GM06990 (cell line): ENCODE measurements at regions not wholly inside any gene's neighbourhood (a gene's known extent, or its start where the extent isn't known, plus 50 kb on each side); places are given as distances from the start of the nearest gene placed in this dataset.

Source experiments
- DNase-seq: peaks from one replicate; pipeline ENCODE4 v3.0.0-alpha.2; 2011; ENCODE audit not compliant: insufficient read length; ENCODE audit errors: extremely low read depth
- H3K27me3 ChIP-seq: replicated peaks from 2 replicates; pipeline ENCODE4 v1.6.0; 2011; ENCODE audit warnings: low read length; ENCODE audit not compliant: control insufficient read depth, insufficient read depth
- H3K36me3 ChIP-seq: 2 replicates; pipeline ENCODE4 v1.5.1; 2011; ENCODE audit warnings: low read length; ENCODE audit not compliant: control insufficient read depth, insufficient read depth
- H3K4me3 ChIP-seq: replicated peaks from 2 replicates; pipeline ENCODE4 v1.5.1; 2011; ENCODE audit warnings: low read depth, mild to moderate bottlenecking, control low read depth, low read length
- TF ChIP-seq, protein P1 (sequence below): IDR thresholded peaks from 2 replicates; pipeline ENCODE4 v1.5.1; 2011; ENCODE audit warnings: low read length, control low read depth, mild to moderate bottlenecking, inconsistent platforms; ENCODE audit not compliant: insufficient read depth, poor library complexity, severe bottlenecking

DNA sequence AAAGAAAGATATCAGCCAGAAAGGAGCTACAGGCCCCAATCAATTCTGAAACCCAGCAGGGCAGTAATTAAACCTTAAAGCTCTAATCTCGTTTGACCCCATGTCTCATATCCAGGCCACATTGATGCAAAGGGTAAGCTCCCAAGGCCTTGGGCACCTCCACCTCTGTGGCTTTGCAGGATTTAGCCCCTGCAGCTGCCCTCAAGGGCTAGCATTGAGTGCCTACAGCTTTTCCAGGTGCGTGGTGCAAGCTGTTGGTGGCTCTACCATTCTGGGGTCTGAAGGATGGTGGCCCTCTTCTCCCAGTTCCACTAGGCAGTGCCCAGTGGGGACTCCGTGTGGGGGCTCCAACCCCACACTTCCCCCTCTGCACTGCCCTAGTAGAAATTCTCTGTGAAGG, 429.9 kb downstream of the NPHP4 start:
- Histone ChIP-seq H3K36me3 (no peaks in the 10 kb centered on the region), H3K4me3 (no peak overlapping the region), H3K27me3 (no peaks in the 10 kb centered on the region)
- no peak for DNase-seq
- TF ChIP-seq, protein P1, sequence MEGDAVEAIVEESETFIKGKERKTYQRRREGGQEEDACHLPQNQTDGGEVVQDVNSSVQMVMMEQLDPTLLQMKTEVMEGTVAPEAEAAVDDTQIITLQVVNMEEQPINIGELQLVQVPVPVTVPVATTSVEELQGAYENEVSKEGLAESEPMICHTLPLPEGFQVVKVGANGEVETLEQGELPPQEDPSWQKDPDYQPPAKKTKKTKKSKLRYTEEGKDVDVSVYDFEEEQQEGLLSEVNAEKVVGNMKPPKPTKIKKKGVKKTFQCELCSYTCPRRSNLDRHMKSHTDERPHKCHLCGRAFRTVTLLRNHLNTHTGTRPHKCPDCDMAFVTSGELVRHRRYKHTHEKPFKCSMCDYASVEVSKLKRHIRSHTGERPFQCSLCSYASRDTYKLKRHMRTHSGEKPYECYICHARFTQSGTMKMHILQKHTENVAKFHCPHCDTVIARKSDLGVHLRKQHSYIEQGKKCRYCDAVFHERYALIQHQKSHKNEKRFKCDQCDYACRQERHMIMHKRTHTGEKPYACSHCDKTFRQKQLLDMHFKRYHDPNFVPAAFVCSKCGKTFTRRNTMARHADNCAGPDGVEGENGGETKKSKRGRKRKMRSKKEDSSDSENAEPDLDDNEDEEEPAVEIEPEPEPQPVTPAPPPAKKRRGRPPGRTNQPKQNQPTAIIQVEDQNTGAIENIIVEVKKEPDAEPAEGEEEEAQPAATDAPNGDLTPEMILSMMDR, result no peak

DNA sequence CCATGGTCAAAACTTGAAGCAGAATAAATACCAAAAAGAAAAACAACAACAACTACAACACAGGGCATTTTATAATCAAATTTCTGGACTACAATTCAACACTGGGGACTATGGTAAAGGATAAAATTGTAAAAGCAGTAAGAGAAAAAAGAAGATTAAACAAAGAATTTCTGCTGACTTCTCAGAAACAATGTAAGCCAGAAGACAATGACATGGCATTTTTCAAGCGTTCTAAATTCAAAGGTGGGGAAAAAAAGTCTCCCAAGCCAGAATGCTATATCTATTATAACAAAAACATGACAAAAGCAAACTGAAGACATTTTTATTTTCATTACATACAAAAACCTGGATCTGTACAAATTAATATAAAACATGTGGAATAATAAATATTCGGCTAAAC, 433.1 kb downstream of the NPHP4 start:
- DNase-seq, result no peak
- Histone ChIP-seq H3K27me3 (no peaks in the 10 kb centered on the region), H3K36me3 (no peaks in the 10 kb centered on the region), H3K4me3 (no peak overlapping the region)
- TF ChIP-seq, protein P1, result no peak

DNA sequence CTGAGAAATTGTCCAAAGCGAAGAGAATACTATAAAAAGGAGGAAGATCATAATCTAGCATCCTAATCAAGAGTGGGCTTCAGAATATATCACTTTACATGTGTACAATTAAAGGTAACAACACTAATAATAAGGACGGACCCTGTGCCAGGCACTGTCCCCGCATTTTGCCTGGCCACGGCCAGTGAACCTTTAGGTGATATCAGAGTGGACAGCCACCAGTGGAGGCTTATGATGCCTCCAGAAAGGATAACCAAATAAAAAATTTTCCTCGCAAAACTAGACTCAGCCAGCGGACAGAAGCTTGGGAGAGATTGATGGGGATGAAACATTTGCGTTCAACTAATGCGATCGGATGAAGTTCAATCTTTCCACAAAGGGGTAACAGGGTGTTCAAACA, 436.4 kb downstream of the NPHP4 start:
- no peak for DNase-seq
- no peaks in the 10 kb centered on the region for H3K27me3 ChIP-seq
- no peak overlapping the region for H3K4me3 ChIP-seq
- H3K36me3 ChIP-seq, result no peaks in the 10 kb centered on the region
- TF ChIP-seq, protein P1, result no peak

DNA sequence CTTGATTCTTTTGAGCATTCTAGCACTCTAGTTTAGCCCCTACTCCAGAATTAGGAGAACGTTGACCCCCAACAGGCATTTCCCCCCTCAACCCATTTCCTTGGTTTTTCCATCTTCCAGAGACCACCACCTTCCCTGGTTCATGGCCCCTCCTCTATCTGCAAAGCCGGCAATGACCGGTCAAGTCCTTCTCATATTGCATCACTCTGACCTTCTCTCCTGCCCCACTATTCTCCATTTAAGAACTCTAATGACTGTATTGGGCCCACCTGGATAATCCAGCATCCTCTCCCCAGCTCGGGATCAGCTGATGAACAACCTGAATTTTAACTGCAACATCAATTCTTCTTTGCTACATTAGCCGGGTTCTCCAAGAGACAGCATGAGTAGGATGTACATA, 437.4 kb downstream of the NPHP4 start:
- Histone ChIP-seq H3K36me3 (no peaks in the 10 kb centered on the region), H3K27me3 (no peaks in the 10 kb centered on the region), H3K4me3 (no peak overlapping the region)
- TF ChIP-seq, protein P1, result no peak
- no peak for DNase-seq

DNA sequence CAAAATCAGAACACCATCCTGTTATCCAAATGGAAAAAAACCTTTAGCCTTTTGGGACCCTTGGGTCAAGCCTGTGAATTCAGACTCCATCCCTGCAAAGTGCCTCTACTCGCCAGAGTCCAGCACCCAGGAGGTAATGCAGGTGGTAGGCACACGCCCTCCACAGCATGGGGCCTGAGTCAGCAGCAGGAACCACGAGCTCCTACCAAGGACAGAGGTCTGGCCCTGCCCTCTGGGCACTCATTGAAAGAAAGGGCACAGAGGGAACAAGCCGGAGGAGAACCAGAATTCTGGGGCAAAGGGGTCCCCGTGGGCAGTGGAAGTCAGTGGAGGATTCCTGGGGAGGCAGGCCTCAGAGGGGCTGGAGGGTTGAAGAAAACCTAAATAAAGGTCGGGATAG, 438.1 kb downstream of the NPHP4 start:
- DNase-seq, result no peak
- TF ChIP-seq, protein P1, result no peak
- H3K36me3 ChIP-seq, result no peaks in the 10 kb centered on the region

DNA sequence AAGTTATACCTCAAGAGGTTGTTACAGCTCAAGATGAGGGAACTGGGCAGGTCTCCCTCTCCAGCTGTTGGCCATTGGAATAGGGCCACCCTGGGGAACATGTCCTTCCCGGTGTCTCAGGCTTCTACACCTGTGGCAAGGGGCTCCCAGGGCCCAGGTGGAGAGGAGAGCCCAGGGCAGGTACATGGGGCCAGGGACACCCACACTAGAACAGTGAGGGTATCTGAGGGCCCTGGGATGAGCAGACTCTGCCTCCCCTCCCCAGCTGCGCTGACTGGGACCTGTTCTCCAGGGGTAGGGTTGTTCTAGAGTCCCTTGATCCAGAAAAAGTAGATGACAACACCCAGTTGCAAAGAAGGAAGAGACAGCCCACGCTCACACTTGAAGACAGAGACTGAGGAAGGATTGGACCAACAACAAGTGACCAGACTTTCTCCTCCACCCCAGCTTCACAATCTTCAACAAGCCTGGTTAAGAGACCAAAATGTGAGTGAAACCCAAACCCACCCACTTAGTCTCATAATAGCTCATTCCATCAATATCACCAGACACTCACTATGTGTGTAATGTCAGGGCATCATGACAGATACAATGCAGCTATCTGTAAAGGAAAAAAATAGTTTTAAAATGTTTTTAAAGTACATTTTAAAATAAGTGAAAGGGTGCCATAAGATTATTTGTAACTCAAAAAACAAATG, 439.3 kb downstream of the NPHP4 start:
- H3K27me3 ChIP-seq, result no peaks in the 10 kb centered on the region
- no peak overlapping the region for H3K4me3 ChIP-seq
- no peaks in the 10 kb centered on the region for H3K36me3 ChIP-seq
- DNase-seq, result no peak
- TF ChIP-seq, protein P1, result no peak

More for the DNA sequence above, 438.1 kb downstream of the NPHP4 start:
- Histone ChIP-seq H3K4me3 (no peak overlapping the region), H3K27me3 (no peaks in the 10 kb centered on the region)
